Fibroblast of lung (primary cell): ENCODE measurements at regions not wholly inside any gene's neighbourhood (a gene's known extent, or its start where the extent isn't known, plus 50 kb on each side); places are given as distances from the start of the nearest gene placed in this dataset.

Source experiments
- EZH2 ChIP-seq: IDR thresholded peaks from 2 replicates; pipeline ENCODE4 v1.5.1; 2012; ENCODE audit warnings: low read length, control low read depth, mild to moderate bottlenecking; ENCODE audit errors: missing control alignments
- TF ChIP-seq, protein P1 (sequence below), 2 donors: IDR thresholded peaks in 1 of 2; conservative IDR thresholded peaks in 1 of 2; 1 replicate in 1 of 2; 2 replicates in 1 of 2; pipeline ENCODE4 v1.5.1; 2011 to 2012; ENCODE audit warnings: low read length in 2 of 2, control low read depth in 1 of 2, inconsistent platforms in 1 of 2, low read depth in 1 of 2, mild to moderate bottlenecking in 1 of 2

DNA sequence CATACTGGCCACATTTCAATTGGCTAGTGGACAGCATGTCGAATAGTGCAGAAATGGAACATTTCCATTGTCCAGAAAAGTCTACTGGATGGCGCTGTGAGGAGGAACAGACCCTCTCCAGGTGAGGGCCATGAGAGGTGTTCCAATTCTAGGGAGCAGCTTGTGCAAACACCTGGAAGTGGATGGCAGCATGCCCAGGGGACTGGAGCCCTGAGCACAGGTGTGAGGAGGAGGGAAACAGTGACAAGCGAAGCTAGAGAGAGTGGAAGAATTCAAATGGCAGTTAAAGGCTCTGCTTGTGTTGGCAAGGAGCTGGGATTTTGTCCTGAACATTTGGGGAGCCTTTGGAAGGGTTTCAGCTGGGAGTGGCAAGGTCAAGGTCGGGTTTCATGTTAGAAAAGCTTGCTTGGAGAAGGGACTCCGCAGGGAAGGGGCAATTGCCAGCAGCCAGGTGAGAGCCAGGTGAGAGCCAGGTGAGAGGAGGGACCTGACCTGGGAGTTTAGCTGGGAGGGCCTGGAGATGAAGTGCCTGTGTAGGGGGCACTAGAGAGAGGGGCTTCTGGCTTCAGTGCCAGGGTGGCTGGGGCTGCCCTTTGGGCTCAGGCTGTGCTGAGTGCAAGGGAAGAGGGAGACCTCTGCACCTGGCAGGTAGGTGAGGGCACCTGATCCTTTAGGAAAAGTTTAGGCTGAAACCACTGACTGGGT, 93.8 kb downstream of the LINGO1 start:
- TF ChIP-seq, protein P1, sequence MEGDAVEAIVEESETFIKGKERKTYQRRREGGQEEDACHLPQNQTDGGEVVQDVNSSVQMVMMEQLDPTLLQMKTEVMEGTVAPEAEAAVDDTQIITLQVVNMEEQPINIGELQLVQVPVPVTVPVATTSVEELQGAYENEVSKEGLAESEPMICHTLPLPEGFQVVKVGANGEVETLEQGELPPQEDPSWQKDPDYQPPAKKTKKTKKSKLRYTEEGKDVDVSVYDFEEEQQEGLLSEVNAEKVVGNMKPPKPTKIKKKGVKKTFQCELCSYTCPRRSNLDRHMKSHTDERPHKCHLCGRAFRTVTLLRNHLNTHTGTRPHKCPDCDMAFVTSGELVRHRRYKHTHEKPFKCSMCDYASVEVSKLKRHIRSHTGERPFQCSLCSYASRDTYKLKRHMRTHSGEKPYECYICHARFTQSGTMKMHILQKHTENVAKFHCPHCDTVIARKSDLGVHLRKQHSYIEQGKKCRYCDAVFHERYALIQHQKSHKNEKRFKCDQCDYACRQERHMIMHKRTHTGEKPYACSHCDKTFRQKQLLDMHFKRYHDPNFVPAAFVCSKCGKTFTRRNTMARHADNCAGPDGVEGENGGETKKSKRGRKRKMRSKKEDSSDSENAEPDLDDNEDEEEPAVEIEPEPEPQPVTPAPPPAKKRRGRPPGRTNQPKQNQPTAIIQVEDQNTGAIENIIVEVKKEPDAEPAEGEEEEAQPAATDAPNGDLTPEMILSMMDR (conservative IDR thresholded peaks at IDR 0.05 in 1 of 2, IDR thresholded peaks at IDR 0.05 in 1 of 2; ENCODE audit: low read depth in 1 of 2, low read length in 2 of 2): no peak
- TF ChIP-seq EZH2: no peak
